ENCODE measurements at regions not wholly inside any gene's neighbourhood (a gene's known extent, or its start where the extent isn't known, plus 50 kb on each side); places are given as distances from the start of the nearest gene placed in this dataset.

DNA sequence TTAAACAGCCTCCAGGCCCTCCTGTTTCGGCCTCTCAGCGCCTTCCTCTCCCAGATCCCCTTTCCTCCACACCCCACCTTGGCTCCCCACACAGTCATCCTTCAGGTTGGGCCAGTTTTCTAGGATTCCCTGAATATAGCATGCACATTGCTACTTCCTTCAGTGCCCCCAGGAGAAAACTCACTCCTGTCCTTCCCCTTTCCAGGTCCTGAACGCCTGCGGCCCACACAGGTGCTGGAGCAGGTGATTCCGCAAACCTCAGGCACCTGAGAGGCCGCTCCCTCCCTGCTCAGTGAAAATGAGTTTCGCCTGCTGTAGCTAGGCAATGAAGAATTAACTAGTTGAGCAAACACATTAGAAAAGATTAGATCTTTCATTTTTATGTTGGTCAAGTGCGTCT is 185.0 kb downstream of the MED10 start:
- no peak overlapping the region for H2BK12ac ChIP-seq (ENCODE audit: low read depth, low read length)
- WGBS, 2 experiments (ENCODE audit: extremely low coverage in 1 of 2, insufficient coverage in 1 of 2, insufficient read length in 1 of 2, insufficient replicate concordance in 2 of 2, low coverage in 1 of 2, low lambda C conversion rate in 2 of 2, missing lambda C conversion rate in 1 of 2), result 84% methylated on average over 8 of the region's 8 CpGs; no CpG with 5 or more reads in 1 of the 2 experiments
- no peaks in the 10 kb centered on the region for H3K79me2 ChIP-seq (ENCODE audit: control insufficient read depth in 1 of 2, insufficient read depth in 2 of 2, low read length in 2 of 2)
- no peak overlapping the region for H3K27ac ChIP-seq (ENCODE audit: low read depth, low read length)
- H3K4ac ChIP-seq (replicated peaks; ENCODE audit: insufficient read length, low read depth, low read length), result no peak overlapping the region
- ChIA-PET POLR2A (ENCODE audit: partially characterized antibody) (no interaction called here), CTCF (ENCODE audit: partially characterized antibody) (interaction anchor here (0.6 to 1.8 kb wide), 4 partner anchors 9 to 363 kb away, joined by 3 to 4 read pairs (median 3); no protein-coding TSS in a partner anchor)
- H3K56ac ChIP-seq (replicated peaks; ENCODE audit: insufficient read length, low read depth, low read length), result no peak overlapping the region
- no peak overlapping the region for H2BK20ac ChIP-seq (ENCODE audit: low read length)
- H4K20me1 ChIP-seq (replicated peaks in 1 of 2; ENCODE audit: control insufficient read depth in 1 of 2, insufficient read depth in 2 of 2, low read length in 2 of 2), result peaks cover 0 to 1% of the 10 kb centered on the region in 2 experiments
- no peaks in the 10 kb centered on the region for H3K79me1 ChIP-seq (ENCODE audit: low read depth, low read length)
- H3K14ac ChIP-seq (ENCODE audit: insufficient read length), result no peak overlapping the region
- no peak overlapping the region for H3K18ac ChIP-seq (ENCODE audit: extremely low read depth, low read length)
- no peaks in the 10 kb centered on the region for H3K36me3 ChIP-seq (ENCODE audit: control insufficient read depth in 2 of 4, insufficient read depth in 4 of 4, low read length in 3 of 4)
- H3K23ac ChIP-seq (ENCODE audit: insufficient read length), result no peak overlapping the region
- H2AFZ ChIP-seq (ENCODE audit: low read length), result no peak overlapping the region
- 0 out of 4 replicates have a peak, but pooled peaks cover 0 to 4% of the 10 kb centered on the region in 2 experiments for H3K9me3 ChIP-seq (ENCODE audit: insufficient read depth in 2 of 2, low read depth in 1 of 2, low read length in 1 of 2)
- no peaks in the 10 kb centered on the region for H3K27me3 ChIP-seq (replicated peaks in 1 of 4; ENCODE audit: control insufficient read depth in 3 of 4, extremely low read depth in 1 of 4, insufficient read depth in 3 of 4, low read length in 3 of 4)
- FAIRE-seq (no peak), DNase-seq (ENCODE audit: low read depth in 1 of 2, low spot score in 2 of 2) (no peak)
- H3K9ac ChIP-seq (replicated peaks in 1 of 4; ENCODE audit: extremely low read depth in 1 of 4, low read depth in 3 of 4, low read length in 3 of 4), result no peak overlapping the region
- H3K4me3 ChIP-seq (ENCODE audit: extremely low read depth in 1 of 4, insufficient read depth in 2 of 4, low read depth in 3 of 4, low read length in 4 of 4), result no peak overlapping the region
- H3K4me1 ChIP-seq (replicated peaks in 1 of 4; ENCODE audit: control insufficient read depth in 3 of 4, insufficient read depth in 4 of 4, low read length in 3 of 4), result no peaks in the 10 kb centered on the region; a peak in 1 of 7 replicates
- no peak overlapping the region for H4K8ac ChIP-seq (ENCODE audit: extremely low read depth, insufficient read depth, low read length)
- no peak overlapping the region for H4K5ac ChIP-seq (ENCODE audit: insufficient read length, low read depth, low read length)
- peaks cover 1% of the 10 kb centered on the region; the same call in 1 of the 2 replicates for H3K23me2 ChIP-seq (ENCODE audit: low read depth, low read length)
- H4K91ac ChIP-seq (replicated peaks; ENCODE audit: insufficient read length, low read length), result no peak overlapping the region
- H2BK120ac ChIP-seq (replicated peaks; ENCODE audit: low read depth, low read length), result no peak overlapping the region
- H2BK5ac ChIP-seq (ENCODE audit: low read depth, low read length), result no peak overlapping the region
- H3K4me2 ChIP-seq (ENCODE audit: insufficient read depth in 1 of 2, low read depth in 2 of 2, low read length in 2 of 2), result no peak overlapping the region
- no peak overlapping the region for H2BK15ac ChIP-seq (ENCODE audit: low read length)
- H2AK5ac ChIP-seq (ENCODE audit: low read depth, low read length), result no peak overlapping the region
- TF ChIP-seq CREB1 (IDR thresholded peaks at IDR 0.05) (no peak), BRCA1 (IDR thresholded peaks at IDR 0.05; ENCODE audit: low read depth, low read length) (no peak)

Measured in H1 (cell line).